ENCODE measurements at regions not wholly inside any gene's neighbourhood (a gene's known extent, or its start where the extent isn't known, plus 50 kb on each side); places are given as distances from the start of the nearest gene placed in this dataset.
"Not testable (repeated sequence)": the region's sequence is repeated elsewhere in the genome, so short reads cannot be mapped to it uniquely, and the experiment has no call there.

DNA sequence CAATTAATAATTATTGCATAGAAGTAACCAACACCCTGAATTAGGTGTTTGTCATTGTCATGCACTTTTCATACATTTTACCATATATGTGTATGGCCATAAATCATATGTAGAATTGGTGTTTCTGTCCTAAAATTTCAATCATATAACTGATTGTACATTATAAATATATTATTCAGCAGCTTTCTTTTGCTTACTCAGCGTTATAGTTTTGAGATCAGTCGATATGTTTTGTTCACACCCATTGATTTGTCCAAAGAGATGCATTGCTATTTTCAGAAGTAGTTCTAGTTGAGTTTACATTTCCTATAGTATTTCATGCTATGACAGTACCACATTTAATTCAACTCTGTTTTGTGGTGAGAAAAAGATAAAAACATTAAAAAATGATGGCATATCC lies 50.5 kb upstream of the PARP4 start:
- H3K4me1 ChIP-seq (ENCODE audit: control insufficient read depth, insufficient read depth, low read depth, low read length) = no peaks in the 10 kb centered on the region

DNA sequence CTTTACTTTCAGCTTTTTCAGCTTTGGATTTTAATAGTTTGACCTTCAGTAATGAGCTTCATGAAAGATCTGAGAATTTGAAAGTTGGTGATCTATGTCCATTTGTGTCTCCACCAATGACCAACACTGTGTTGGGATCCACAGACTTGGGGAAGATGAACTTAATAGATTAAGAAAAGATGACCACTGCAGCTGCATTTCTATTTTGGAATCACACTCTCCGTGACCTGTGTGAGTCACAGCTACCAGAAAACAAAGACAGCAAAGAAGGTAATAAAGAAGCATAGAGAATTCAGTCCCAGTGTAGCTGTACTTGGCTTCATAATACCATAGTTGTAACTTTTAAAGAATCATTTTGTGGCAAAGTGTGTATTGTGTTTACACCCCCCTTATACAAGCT lies 51.4 kb upstream of the PARP4 start:
- H3K9ac ChIP-seq (ENCODE audit: low read length); DNase-seq; H3K27me3 ChIP-seq (ENCODE audit: control insufficient read depth in 1 of 2, insufficient read depth in 1 of 2, low read length in 2 of 2); H3K23ac ChIP-seq (ENCODE audit: low read length in 2 of 2); H2BK15ac ChIP-seq (ENCODE audit: low read depth, poor library complexity, severe bottlenecking); H3K4me3 ChIP-seq (ENCODE audit: insufficient read depth in 1 of 2, low read depth in 1 of 2, low read length in 2 of 2); H3K14ac ChIP-seq (ENCODE audit: low read length in 2 of 2); H2AK5ac ChIP-seq (ENCODE audit: low read length, severe bottlenecking); H3K4me1 ChIP-seq (ENCODE audit: control insufficient read depth, insufficient read depth, low read depth, low read length); H3K4me2 ChIP-seq (ENCODE audit: low read length, poor library complexity, severe bottlenecking); H2AFZ ChIP-seq (ENCODE audit: low read depth, low read length); H4K91ac ChIP-seq (ENCODE audit: low read length); H2BK5ac ChIP-seq (ENCODE audit: low read depth, low read length, poor library complexity, severe bottlenecking); H3K79me1 ChIP-seq (replicated peaks; ENCODE audit: low read length, poor library complexity, severe bottlenecking); H3K18ac ChIP-seq (ENCODE audit: low read depth in 1 of 2, low read length in 2 of 2); H2BK12ac ChIP-seq (ENCODE audit: low read length in 2 of 2); H3K27ac ChIP-seq (ENCODE audit: low read length, poor library complexity, severe bottlenecking); H3K9me3 ChIP-seq (ENCODE audit: control insufficient read depth, low read length); H3K36me3 ChIP-seq (ENCODE audit: control insufficient read depth in 1 of 2, insufficient read depth in 2 of 2, low read depth in 1 of 2, low read length in 2 of 2); H3K4ac ChIP-seq (ENCODE audit: low read depth in 1 of 2, low read length in 2 of 2); H2BK120ac ChIP-seq (ENCODE audit: low read depth, low read length); H4K8ac ChIP-seq (ENCODE audit: low read length): not testable (repeated sequence)
- whole genome bisulfite sequencing = no CpG with 5 or more reads among the region's 1 CpG

More for the DNA sequence above, 50.5 kb upstream of the PARP4 start:
- H3K4me2 ChIP-seq (ENCODE audit: low read length, poor library complexity, severe bottlenecking) = no peak overlapping the region
- no peak overlapping the region for H3K18ac ChIP-seq (ENCODE audit: low read depth in 1 of 2, low read length in 2 of 2)
- H2BK120ac ChIP-seq (ENCODE audit: low read depth, low read length) = no peak overlapping the region
- no peaks in the 10 kb centered on the region for H3K27me3 ChIP-seq (ENCODE audit: control insufficient read depth in 1 of 2, insufficient read depth in 1 of 2, low read length in 2 of 2)
- no peak overlapping the region for H3K9ac ChIP-seq (ENCODE audit: low read length)
- H3K14ac ChIP-seq (ENCODE audit: low read length in 2 of 2) = no peak overlapping the region
- no peaks in the 10 kb centered on the region for H3K79me1 ChIP-seq (replicated peaks; ENCODE audit: low read length, poor library complexity, severe bottlenecking)
- no peak overlapping the region for H2BK15ac ChIP-seq (ENCODE audit: low read depth, poor library complexity, severe bottlenecking)
- H2BK5ac ChIP-seq (ENCODE audit: low read depth, low read length, poor library complexity, severe bottlenecking) = no peak overlapping the region
- H2AFZ ChIP-seq (ENCODE audit: low read depth, low read length) = no peak overlapping the region
- DNase-seq = no peak
- H4K8ac ChIP-seq (ENCODE audit: low read length) = no peak overlapping the region
- H3K4me3 ChIP-seq (ENCODE audit: insufficient read depth in 1 of 2, low read depth in 1 of 2, low read length in 2 of 2) = no peak overlapping the region
- no peak overlapping the region for H3K27ac ChIP-seq (ENCODE audit: low read length, poor library complexity, severe bottlenecking)
- H4K91ac ChIP-seq (ENCODE audit: low read length) = no peak overlapping the region
- WGBS = no CpG with 5 or more reads among the region's 2 CpGs
- no peaks in the 10 kb centered on the region for H3K36me3 ChIP-seq (ENCODE audit: control insufficient read depth in 1 of 2, insufficient read depth in 2 of 2, low read depth in 1 of 2, low read length in 2 of 2)
- no peak overlapping the region for H3K4ac ChIP-seq (ENCODE audit: low read depth in 1 of 2, low read length in 2 of 2)
- H2BK12ac ChIP-seq (ENCODE audit: low read length in 2 of 2) = no peak overlapping the region
- no peaks in the 10 kb centered on the region for H3K9me3 ChIP-seq (ENCODE audit: control insufficient read depth, low read length)
- no peak overlapping the region for H3K23ac ChIP-seq (ENCODE audit: low read length in 2 of 2)
- H2AK5ac ChIP-seq (ENCODE audit: low read length, severe bottlenecking) = no peak overlapping the region

- Histone ChIP-seq H3K36me3 (ENCODE audit: control insufficient read depth in 1 of 2, insufficient read depth in 2 of 2, low read depth in 1 of 2, low read length in 2 of 2) (no peaks in the 10 kb centered on the region), H3K14ac (ENCODE audit: low read length in 2 of 2) (no peak overlapping the region), H3K18ac (ENCODE audit: low read depth in 1 of 2, low read length in 2 of 2) (no peak overlapping the region), H2BK5ac (ENCODE audit: low read depth, low read length, poor library complexity, severe bottlenecking) (no peak overlapping the region), H3K4me2 (ENCODE audit: low read length, poor library complexity, severe bottlenecking) (no peak overlapping the region), H3K27ac (ENCODE audit: low read length, poor library complexity, severe bottlenecking) (no peak overlapping the region), H3K79me1 (replicated peaks; ENCODE audit: low read length, poor library complexity, severe bottlenecking) (no peaks in the 10 kb centered on the region), H2BK120ac (ENCODE audit: low read depth, low read length) (no peak overlapping the region), H2AK5ac (ENCODE audit: low read length, severe bottlenecking) (no peak overlapping the region), H2AFZ (ENCODE audit: low read depth, low read length) (no peak overlapping the region), H3K27me3 (ENCODE audit: control insufficient read depth in 1 of 2, insufficient read depth in 1 of 2, low read length in 2 of 2) (no peaks in the 10 kb centered on the region), H3K4ac (ENCODE audit: low read depth in 1 of 2, low read length in 2 of 2) (no peak overlapping the region), H3K4me1 (ENCODE audit: control insufficient read depth, insufficient read depth, low read depth, low read length) (no peaks in the 10 kb centered on the region), H4K91ac (ENCODE audit: low read length) (no peak overlapping the region), H2BK15ac (ENCODE audit: low read depth, poor library complexity, severe bottlenecking) (no peak overlapping the region), H3K9me3 (ENCODE audit: control insufficient read depth, low read length) (no peaks in the 10 kb centered on the region), H3K23ac (ENCODE audit: low read length in 2 of 2) (no peak overlapping the region), H3K9ac (ENCODE audit: low read length) (no peak overlapping the region), H2BK12ac (ENCODE audit: low read length in 2 of 2) (no peak overlapping the region), H3K4me3 (ENCODE audit: insufficient read depth in 1 of 2, low read depth in 1 of 2, low read length in 2 of 2) (no peak overlapping the region), H4K8ac (ENCODE audit: low read length) (no peak overlapping the region)
- no peak for DNase-seq
- WGBS = 92% methylated on average over 3 of the region's 4 CpGs
These were observed 52.3 kb upstream of the PARP4 start for GRCh38 chr13:24564881-24565280.

DNA sequence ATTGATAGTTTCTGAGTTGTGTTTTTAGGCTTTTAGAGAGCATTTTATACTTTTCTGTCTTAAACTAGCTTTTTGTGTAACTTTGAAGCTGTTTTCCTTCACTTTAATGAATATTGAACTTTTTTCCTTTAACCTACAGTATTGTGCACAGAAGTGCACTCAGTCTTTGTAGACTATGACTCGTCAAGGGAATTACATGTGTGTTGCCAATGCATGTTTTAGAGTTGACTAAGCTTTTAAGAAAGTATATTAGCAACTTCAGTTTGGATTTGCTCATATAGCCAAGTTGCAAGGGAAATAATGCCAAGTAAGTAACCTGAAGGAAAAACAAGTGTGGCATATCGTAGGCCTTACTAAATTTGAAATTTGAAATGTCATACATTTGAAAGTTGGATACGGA lies 55.0 kb upstream of the PARP4 start:
- not testable (repeated sequence) for H2BK12ac ChIP-seq (ENCODE audit: low read length in 2 of 2); H3K36me3 ChIP-seq (ENCODE audit: control insufficient read depth in 1 of 2, insufficient read depth in 2 of 2, low read depth in 1 of 2, low read length in 2 of 2); H4K8ac ChIP-seq (ENCODE audit: low read length); H3K4me3 ChIP-seq (ENCODE audit: insufficient read depth in 1 of 2, low read depth in 1 of 2, low read length in 2 of 2); H3K79me1 ChIP-seq (replicated peaks; ENCODE audit: low read length, poor library complexity, severe bottlenecking); H3K9ac ChIP-seq (ENCODE audit: low read length); H3K14ac ChIP-seq (ENCODE audit: low read length in 2 of 2); H3K27ac ChIP-seq (ENCODE audit: low read length, poor library complexity, severe bottlenecking); H2BK120ac ChIP-seq (ENCODE audit: low read depth, low read length); H2AK5ac ChIP-seq (ENCODE audit: low read length, severe bottlenecking); H4K91ac ChIP-seq (ENCODE audit: low read length); H3K18ac ChIP-seq (ENCODE audit: low read depth in 1 of 2, low read length in 2 of 2); DNase-seq; H3K4me1 ChIP-seq (ENCODE audit: control insufficient read depth, insufficient read depth, low read depth, low read length); H3K9me3 ChIP-seq (ENCODE audit: control insufficient read depth, low read length); H3K4ac ChIP-seq (ENCODE audit: low read depth in 1 of 2, low read length in 2 of 2); H2AFZ ChIP-seq (ENCODE audit: low read depth, low read length); H3K4me2 ChIP-seq (ENCODE audit: low read length, poor library complexity, severe bottlenecking); H2BK5ac ChIP-seq (ENCODE audit: low read depth, low read length, poor library complexity, severe bottlenecking); H3K23ac ChIP-seq (ENCODE audit: low read length in 2 of 2); H3K27me3 ChIP-seq (ENCODE audit: control insufficient read depth in 1 of 2, insufficient read depth in 1 of 2, low read length in 2 of 2); H2BK15ac ChIP-seq (ENCODE audit: low read depth, poor library complexity, severe bottlenecking)
- 58% methylated on average over 1 of the region's 3 CpGs for WGBS

Measured in mesenchymal stem cell (in vitro differentiated cells and primary cell).